Limb (tissue), 2 donors: ENCODE measurements at regions not wholly inside any gene's neighbourhood (a gene's known extent, or its start where the extent isn't known, plus 50 kb on each side); places are given as distances from the start of the nearest gene placed in this dataset.
"Not testable (repeated sequence)": the region's sequence is repeated elsewhere in the genome, so short reads cannot be mapped to it uniquely, and the experiment has no call there.

Experiments used
- DNase-seq, 2 donors: peaks; one replicate each; pipeline ENCODE4 v3.0.0-alpha.2; 2016; ENCODE audit errors: extremely low spot score in 2 of 2

GRCh38 chr14:76699209-76699938, 61.9 kb upstream of the VASH1 start:
- no peak for DNase-seq

- DNase-seq: no peak
Observed at GRCh38 chr14:76699939-76700590, 61.2 kb upstream of the VASH1 start.

GRCh38 chr14:76701436-76701835, 59.8 kb upstream of the VASH1 start:
- DNase-seq: no peak

- no peak for DNase-seq
Observed at GRCh38 chr14:76701981-76702380, 59.3 kb upstream of the VASH1 start.

GRCh38 chr14:76705214-76705613, 56.1 kb upstream of the VASH1 start:
- no peak for DNase-seq

GRCh38 chr14:76706207-76706606, 55.1 kb upstream of the VASH1 start:
- DNase-seq: not testable (repeated sequence)

- no peak for DNase-seq
Observed at GRCh38 chr14:76706811-76707210, 54.5 kb upstream of the VASH1 start.

- DNase-seq: no peak
Observed at GRCh38 chr14:76708028-76708427, 53.2 kb upstream of the VASH1 start.

- no peak for DNase-seq
Observed at GRCh38 chr14:76708771-76709170, 52.5 kb upstream of the VASH1 start.

GRCh38 chr14:76710056-76711010, 50.9 kb upstream of the VASH1 start:
- peak in 1 of 2 donors; percentile 76 for DNase-seq
